Common myeloid progenitor, CD34-positive (primary cell): ENCODE measurements at regions not wholly inside any gene's neighbourhood (a gene's known extent, or its start where the extent isn't known, plus 50 kb on each side); places are given as distances from the start of the nearest gene placed in this dataset.
"Not testable (repeated sequence)": the region's sequence is repeated elsewhere in the genome, so short reads cannot be mapped to it uniquely, and the experiment has no call there.

Source experiments
- CTCF ChIA-PET: fragments of 350-600 bp; sonication (Branson Sonifier 250); formaldehyde crosslinking; loops from one replicate; lab custom pipeline; 2021; ENCODE audit warnings: antibody characterized with exemption; lab: Charles Lee
- POLR2A ChIA-PET: fragments of 350-600 bp; sonication (Branson Sonifier 250); formaldehyde crosslinking; loops from one replicate; lab custom pipeline; 2021; ENCODE audit warnings: antibody characterized with exemption; lab: Charles Lee
- DNase-seq, 3 donors: peaks; one replicate each; pipeline versions ENCODE4 v3.0.0 to v3.0.0-alpha.2; 2013
- H3K27ac ChIP-seq, 2 experiments: 1 replicate in 1 of 2; 2 replicates in 1 of 2; pipeline ENCODE4 v1.7.0; 2013; ENCODE audit warnings: inconsistent platforms in 2 of 2, low read length in 2 of 2, mild to moderate bottlenecking in 2 of 2, low read depth in 1 of 2, moderate library complexity in 1 of 2; ENCODE audit not compliant: severe bottlenecking in 2 of 2, insufficient read depth in 1 of 2, poor library complexity in 1 of 2
- H3K27me3 ChIP-seq, 5 experiments: replicated peaks in 2 of 5; 1 replicate in 3 of 5; 2 replicates in 2 of 5; pipeline versions ENCODE4 v1.6.1 to v1.7.0; 2013; ENCODE audit warnings: low read length in 4 of 5, mild to moderate bottlenecking in 2 of 5, moderate library complexity in 2 of 5, inconsistent platforms in 1 of 5; ENCODE audit not compliant: insufficient read depth in 5 of 5, control insufficient read depth in 4 of 5
- H3K36me3 ChIP-seq, 4 experiments: 1 replicate in 2 of 4; 2 replicates in 2 of 4; pipeline versions ENCODE4 v1.6.1 to v1.7.0; 2013; ENCODE audit warnings: low read length in 3 of 4, control low read depth in 1 of 4, mild to moderate bottlenecking in 1 of 4; ENCODE audit not compliant: control insufficient read depth in 4 of 4, insufficient read depth in 4 of 4
- H3K4me1 ChIP-seq, 4 experiments: 1 replicate in 3 of 4; 2 replicates in 1 of 4; pipeline versions ENCODE4 v1.6.1 to v1.7.1; 2013; ENCODE audit warnings: low read length in 3 of 4, mild to moderate bottlenecking in 3 of 4, control low read depth in 1 of 4, inconsistent platforms in 1 of 4, moderate library complexity in 1 of 4; ENCODE audit not compliant: control insufficient read depth in 4 of 4, insufficient read depth in 4 of 4; ENCODE audit errors: control extremely low read depth in 1 of 4
- H3K4me3 ChIP-seq, 7 experiments: 1 replicate in 4 of 7; 2 replicates in 3 of 7; pipeline versions ENCODE4 v1.5.1 to v1.7.0; 2013; ENCODE audit warnings: mild to moderate bottlenecking in 7 of 7, low read length in 6 of 7, moderate library complexity in 6 of 7, inconsistent platforms in 2 of 7, low read depth in 2 of 7, control low read depth in 1 of 7; ENCODE audit not compliant: insufficient read depth in 4 of 7, control insufficient read depth in 1 of 7; ENCODE audit errors: extremely low read depth in 1 of 7
- H3K9me3 ChIP-seq, 5 experiments: 1 replicate in 4 of 5; 2 replicates in 1 of 5; pipeline versions ENCODE4 v1.6.1 to v1.7.1; 2013; ENCODE audit warnings: low read length in 4 of 5, mild to moderate bottlenecking in 2 of 5, inconsistent platforms in 1 of 5, low read depth in 1 of 5, moderate library complexity in 1 of 5; ENCODE audit not compliant: control insufficient read depth in 4 of 5, insufficient read depth in 2 of 5; ENCODE audit errors: control extremely low read depth in 1 of 5
- WGBS: methylation state at CpG from one replicate; pipeline ENCODE4 v1.1.5; 2013; ENCODE audit not compliant: insufficient coverage; 5-methylcytosine and 5-hydroxymethylcytosine counted together

GRCh38 chr19:31470229-31470939 lies 121.1 kb upstream of the TSHZ3 start:
- DNase-seq, result no peak
- ChIA-PET CTCF (no interaction called here), POLR2A (no interaction called here)
- H3K27me3 ChIP-seq, result no peaks in the 10 kb centered on the region
- no peak overlapping the region for H3K4me3 ChIP-seq
- peaks cover 0 to 2% (median 0%) of the 10 kb centered on the region in 5 experiments for H3K9me3 ChIP-seq
- no peaks in the 10 kb centered on the region for H3K36me3 ChIP-seq
- 90% methylated on average over 7 of the region's 10 CpGs for WGBS
- H3K4me1 ChIP-seq, result no peaks in the 10 kb centered on the region
- no peak overlapping the region for H3K27ac ChIP-seq

- Histone ChIP-seq H3K27ac (no peak overlapping the region), H3K36me3 (no peaks in the 10 kb centered on the region), H3K4me1 (no peaks in the 10 kb centered on the region), H3K4me3 (no peak overlapping the region), H3K27me3 (no peaks in the 10 kb centered on the region), H3K9me3 (peaks cover 0 to 2% (median 0%) of the 10 kb centered on the region in 5 experiments)
- no peak for DNase-seq
- ChIA-PET POLR2A (no interaction called here), CTCF (interaction anchor here (0.6 kb wide), 1 partner anchor 77 kb away, joined by 3 read pairs; no protein-coding TSS in a partner anchor)
- 97% methylated on average over 4 of the region's 5 CpGs for WGBS
These were observed 121.7 kb upstream of the TSHZ3 start for GRCh38 chr19:31470952-31471351.

GRCh38 chr19:31478241-31478640 lies 129.0 kb upstream of the TSHZ3 start:
- ChIA-PET POLR2A (interaction anchor here (0.6 kb wide), 1 partner anchor 65 kb away, joined by 4 read pairs; no protein-coding TSS in a partner anchor), CTCF (no interaction called here)
- H3K36me3 ChIP-seq, result no peaks in the 10 kb centered on the region
- no peak overlapping the region for H3K4me3 ChIP-seq
- H3K27ac ChIP-seq, result no peak overlapping the region
- no peak for DNase-seq
- WGBS, result 99% methylated on average over 5 of the region's 5 CpGs
- H3K4me1 ChIP-seq, result no peaks in the 10 kb centered on the region
- H3K9me3 ChIP-seq, result no peaks in the 10 kb centered on the region
- no peaks in the 10 kb centered on the region for H3K27me3 ChIP-seq

GRCh38 chr19:31483226-31483857 lies 134.1 kb upstream of the TSHZ3 start:
- DNase-seq, result no peak
- Histone ChIP-seq H3K27ac (no peak overlapping the region), H3K36me3 (no peaks in the 10 kb centered on the region), H3K4me1 (no peaks in the 10 kb centered on the region), H3K9me3 (peaks cover 0 to 5% (median 2%) of the 10 kb centered on the region in 5 experiments), H3K4me3 (no peak overlapping the region), H3K27me3 (no peaks in the 10 kb centered on the region)
- ChIA-PET CTCF (no interaction called here), POLR2A (no interaction called here)

GRCh38 chr19:31484858-31485410 lies 135.7 kb upstream of the TSHZ3 start:
- H3K4me1 ChIP-seq, CTCF ChIA-PET, H3K4me3 ChIP-seq, H3K9me3 ChIP-seq, POLR2A ChIA-PET, H3K27me3 ChIP-seq, H3K36me3 ChIP-seq, DNase-seq, H3K27ac ChIP-seq: not testable (repeated sequence)
- WGBS, result 67% methylated on average over 1 of the region's 2 CpGs

GRCh38 chr19:31485472-31485871 lies 136.2 kb upstream of the TSHZ3 start:
- Histone ChIP-seq H3K27me3 (no peaks in the 10 kb centered on the region), H3K4me3 (no peak overlapping the region), H3K9me3 (peaks cover 0 to 5% (median 2%) of the 10 kb centered on the region in 5 experiments), H3K4me1 (no peaks in the 10 kb centered on the region), H3K36me3 (no peaks in the 10 kb centered on the region), H3K27ac (no peak overlapping the region)
- POLR2A ChIA-PET, result no interaction called here
- no peak for DNase-seq
- CTCF ChIA-PET, result no interaction called here
- WGBS, result 100% methylated on average over 2 of the region's 2 CpGs

GRCh38 chr19:31491242-31491641 lies 142.0 kb upstream of the TSHZ3 start:
- ChIA-PET CTCF (interaction anchor here (1.3 kb wide), 1 partner anchor 9 kb away, joined by 6 read pairs; no protein-coding TSS in a partner anchor), POLR2A (no interaction called here)
- H3K36me3 ChIP-seq, result no peaks in the 10 kb centered on the region
- H3K4me1 ChIP-seq, result no peaks in the 10 kb centered on the region
- H3K9me3 ChIP-seq, result peaks cover 0 to 2% (median 0%) of the 10 kb centered on the region in 5 experiments
- H3K27me3 ChIP-seq, result no peaks in the 10 kb centered on the region
- H3K27ac ChIP-seq, result no peak overlapping the region
- WGBS, result no CpG with 5 or more reads among the region's 4 CpGs
- no peak overlapping the region for H3K4me3 ChIP-seq
- no peak for DNase-seq
